Central memory CD4-positive, alpha-beta T cell (primary cell): ENCODE measurements at regions not wholly inside any gene's neighbourhood (a gene's known extent, or its start where the extent isn't known, plus 50 kb on each side); places are given as distances from the start of the nearest gene placed in this dataset.
"Not testable (repeated sequence)": the region's sequence is repeated elsewhere in the genome, so short reads cannot be mapped to it uniquely, and the experiment has no call there.

Source experiments
- DNase-seq: peaks from one replicate; pipeline ENCODE4 v3.0.0; 2022

GRCh38 chr2:226467221-226467620 lies 332.4 kb downstream of the IRS1 start:
- DNase-seq = no peak

GRCh38 chr2:226466589-226466988 lies 333.0 kb downstream of the IRS1 start:
- no peak for DNase-seq

GRCh38 chr2:226466124-226466523 lies 333.5 kb downstream of the IRS1 start:
- no peak for DNase-seq

GRCh38 chr2:226464380-226464779 lies 335.2 kb downstream of the IRS1 start:
- DNase-seq = no peak

- DNase-seq = no peak
Observed at GRCh38 chr2:226463154-226463553, 336.5 kb downstream of the IRS1 start.

- no peak for DNase-seq
Observed at GRCh38 chr2:226461981-226462380, 337.6 kb downstream of the IRS1 start.

GRCh38 chr2:226456144-226456543 lies 343.5 kb downstream of the IRS1 start:
- not testable (repeated sequence) for DNase-seq

GRCh38 chr2:226452768-226453167 lies 346.9 kb downstream of the IRS1 start:
- DNase-seq = no peak

- no peak for DNase-seq
Observed at GRCh38 chr2:226451486-226451885, 348.1 kb downstream of the IRS1 start.

- DNase-seq = no peak
Observed at GRCh38 chr2:226450141-226450540, 349.5 kb downstream of the IRS1 start.

GRCh38 chr2:226447338-226448300 lies 352.0 kb downstream of the IRS1 start:
- no peak for DNase-seq

GRCh38 chr2:226446406-226447001 lies 353.1 kb downstream of the IRS1 start:
- DNase-seq = no peak

GRCh38 chr2:226445216-226445861 lies 354.3 kb downstream of the IRS1 start:
- no peak for DNase-seq

- no peak for DNase-seq
Observed at GRCh38 chr2:226443112-226443511, 356.5 kb downstream of the IRS1 start.

- DNase-seq = no peak
Observed at GRCh38 chr2:226440127-226440918, 359.3 kb downstream of the IRS1 start.

- no peak for DNase-seq
Observed at GRCh38 chr2:226439337-226439736, 360.3 kb downstream of the IRS1 start.

- no peak for DNase-seq
Observed at GRCh38 chr2:226435146-226435545, 364.5 kb downstream of the IRS1 start.

- no peak for DNase-seq
Observed at GRCh38 chr2:226434702-226435101, 364.9 kb downstream of the IRS1 start.

- no peak for DNase-seq
Observed at GRCh38 chr2:226431288-226431948, 368.2 kb downstream of the IRS1 start.

GRCh38 chr2:226429476-226429875 lies 370.1 kb downstream of the IRS1 start:
- DNase-seq = no peak

- no peak for DNase-seq
Observed at GRCh38 chr2:226427538-226428307, 371.9 kb downstream of the IRS1 start.
